CD14-positive monocyte (primary cell): ENCODE measurements at regions not wholly inside any gene's neighbourhood (a gene's known extent, or its start where the extent isn't known, plus 50 kb on each side); places are given as distances from the start of the nearest gene placed in this dataset.

Experiments
- DNase-seq, 3 donors: peaks; one replicate each; pipeline ENCODE4 v3.0.0-alpha.2; 2011 to 2022
- H2AFZ ChIP-seq: 2 replicates; pipeline ENCODE4 v1.6.0; 2012; ENCODE audit warnings: mild to moderate bottlenecking, low read depth, low read length, inconsistent platforms; ENCODE audit not compliant: insufficient read depth, poor library complexity, severe bottlenecking
- H3K27ac ChIP-seq, 2 donors: 1 replicate in 1 of 2; 2 replicates in 1 of 2; pipeline ENCODE4 v1.5.1; 2012 to 2013; ENCODE audit warnings: low read length in 2 of 2, control low read depth in 1 of 2, inconsistent platforms in 1 of 2, low read depth in 1 of 2, mild to moderate bottlenecking in 1 of 2
- H3K27me3 ChIP-seq, 2 donors: one replicate each; pipeline versions ENCODE4 v1.6.0 to v1.6.1; 2011 to 2013; ENCODE audit warnings: low read length in 2 of 2; ENCODE audit not compliant: control insufficient read depth in 2 of 2, insufficient read depth in 2 of 2
- H3K36me3 ChIP-seq, 2 donors: replicated peaks in 1 of 2; 1 replicate in 1 of 2; 2 replicates in 1 of 2; pipeline versions ENCODE4 v1.5.1 to v1.6.1; 2012 to 2013; ENCODE audit warnings: low read length in 2 of 2, control low read depth in 1 of 2, inconsistent platforms in 1 of 2, mild to moderate bottlenecking in 1 of 2; ENCODE audit not compliant: insufficient read depth in 2 of 2, control insufficient read depth in 1 of 2
- H3K4me1 ChIP-seq, 2 donors: 1 replicate in 1 of 2; 2 replicates in 1 of 2; pipeline versions ENCODE4 v1.5.1 to v1.6.1; 2012 to 2013; ENCODE audit warnings: low read length in 2 of 2, control low read depth in 1 of 2, inconsistent platforms in 1 of 2, mild to moderate bottlenecking in 1 of 2, moderate library complexity in 1 of 2; ENCODE audit not compliant: insufficient read depth in 2 of 2, control insufficient read depth in 1 of 2
- H3K4me2 ChIP-seq: replicated peaks from 2 replicates; pipeline ENCODE3; 2012; ENCODE audit warnings: low read length, moderate library complexity, mild to moderate bottlenecking; ENCODE audit not compliant: poor library complexity, severe bottlenecking; ENCODE audit errors: extremely low read depth
- H3K4me3 ChIP-seq, 3 experiments: fragments of 200-600 bp in 1 of 3; sonication (generic) in 1 of 3; replicated peaks in 1 of 3; 1 replicate in 2 of 3; 2 replicates in 1 of 3; pipeline ENCODE4 v1.5.1; 2011 to 2013; ENCODE audit warnings: low read length in 3 of 3, mild to moderate bottlenecking in 3 of 3, control low read depth in 2 of 3, low read depth in 2 of 3, inconsistent platforms in 1 of 3, moderate library complexity in 1 of 3
- H3K79me2 ChIP-seq: 2 replicates; pipeline ENCODE4 v1.6.0; 2012; ENCODE audit warnings: mild to moderate bottlenecking, control low read depth, inconsistent platforms, low read length, moderate library complexity; ENCODE audit not compliant: insufficient read depth
- H3K9ac ChIP-seq: 2 replicates; pipeline ENCODE4 v1.6.0; 2017; ENCODE audit warnings: low read length, mild to moderate bottlenecking; ENCODE audit not compliant: insufficient read depth, poor library complexity, severe bottlenecking
- H3K9me3 ChIP-seq, 2 donors: replicated peaks in 1 of 2; 1 replicate in 1 of 2; 2 replicates in 1 of 2; pipeline versions ENCODE4 v1.5.1 to v1.6.1; 2012 to 2013; ENCODE audit warnings: low read length in 2 of 2, control low read depth in 1 of 2; ENCODE audit not compliant: control insufficient read depth in 1 of 2, insufficient read depth in 1 of 2
- H4K20me1 ChIP-seq: 2 replicates; pipeline ENCODE4 v1.6.0; 2012; ENCODE audit warnings: mild to moderate bottlenecking, low read length, control low read depth, moderate library complexity; ENCODE audit not compliant: insufficient read depth
- H3K27ac Mint-ChIP-seq, 7 donors: one replicate each; pipeline ENCODE4 v1.8.0; 2020; ENCODE audit warnings: mild to moderate bottlenecking in 7 of 7, mixed read lengths in 7 of 7, moderate library complexity in 6 of 7, inconsistent platforms in 2 of 7
- H3K27me3 Mint-ChIP-seq, 3 donors: one replicate each; pipeline ENCODE4 v1.8.0; 2021 to 2022; ENCODE audit warnings: low read depth in 3 of 3, mild to moderate bottlenecking in 3 of 3, mixed read lengths in 3 of 3, moderate library complexity in 3 of 3, inconsistent platforms in 1 of 3
- H3K36me3 Mint-ChIP-seq, 2 donors: one replicate each; pipeline ENCODE4 v1.8.0; 2020; ENCODE audit warnings: mixed read lengths in 2 of 2, inconsistent platforms in 1 of 2, mild to moderate bottlenecking in 1 of 2
- H3K4me1 Mint-ChIP-seq: one replicate; pipeline ENCODE4 v1.8.0; 2020; ENCODE audit warnings: mild to moderate bottlenecking, mixed read lengths
- H3K4me3 Mint-ChIP-seq, 2 donors: one replicate each; pipeline ENCODE4 v1.8.0; 2020; ENCODE audit warnings: mild to moderate bottlenecking in 2 of 2, mixed read lengths in 2 of 2, moderate library complexity in 1 of 2
- H3K9me3 Mint-ChIP-seq, 7 donors: one replicate each; pipeline ENCODE4 v1.8.0; 2020 to 2022; ENCODE audit warnings: mixed read lengths in 7 of 7, mild to moderate bottlenecking in 6 of 7, moderate library complexity in 6 of 7, inconsistent platforms in 2 of 7
- CTCF ChIP-seq: fragments of 200-600 bp; IDR thresholded peaks from one replicate; pipeline ENCODE4 v1.8.0; 2022; ENCODE audit warnings: antibody characterized with exemption, mild to moderate bottlenecking
- WGBS: methylation state at CpG from one replicate; pipeline ENCODE4 v1.1.5; 2013; ENCODE audit warnings: missing lambda C conversion rate; ENCODE audit not compliant: insufficient coverage; 5-methylcytosine and 5-hydroxymethylcytosine counted together
- intact Hi-C, 2 donors: fragments of 100-400 bp; cut with micrococcal nuclease; formaldehyde crosslinking; loops; one replicate each; pipeline versions ENCODE4 v1.15.0 to v1.15.1; 2023

GRCh38 chr3:8001307-8001706, 500.3 kb upstream of the LMCD1 start:
- H3K4me2 ChIP-seq, result no peak overlapping the region
- H3K4me1 ChIP-seq, result no peaks in the 10 kb centered on the region
- H3K4me3 Mint-ChIP-seq, result no peak overlapping the region
- H3K27ac ChIP-seq, result no peak overlapping the region
- no peaks in the 10 kb centered on the region for H3K36me3 Mint-ChIP-seq
- no peaks in the 10 kb centered on the region for H3K27me3 ChIP-seq
- no peak overlapping the region for H3K9ac ChIP-seq
- no peak overlapping the region for H2AFZ ChIP-seq
- TF ChIP-seq CTCF, result no peak
- H3K36me3 ChIP-seq, result no peaks in the 10 kb centered on the region
- no peaks in the 10 kb centered on the region for H3K4me1 Mint-ChIP-seq
- 56% methylated on average over 1 of the region's 1 CpG for WGBS
- peaks cover 0 to 4% (median 0%) of the 10 kb centered on the region in 3 donors for H3K27me3 Mint-ChIP-seq
- no peaks in the 10 kb centered on the region for H4K20me1 ChIP-seq
- no peak overlapping the region for H3K4me3 ChIP-seq
- no peaks in the 10 kb centered on the region for H3K79me2 ChIP-seq
- no peak overlapping the region for H3K27ac Mint-ChIP-seq
- H3K9me3 ChIP-seq, result peaks cover 7 to 17% of the 10 kb centered on the region in 2 donors
- DNase-seq, result no peak
- intact Hi-C loops, result no loop called here
- peaks cover 5 to 27% (median 9%) of the 10 kb centered on the region in 7 donors for H3K9me3 Mint-ChIP-seq

- Histone ChIP-seq H3K9me3 (peaks cover 7 to 17% of the 10 kb centered on the region in 2 donors), H3K27ac (no peak overlapping the region), H3K4me1 (no peaks in the 10 kb centered on the region), H3K4me2 (no peak overlapping the region), H3K9ac (no peak overlapping the region), H2AFZ (no peak overlapping the region), H4K20me1 (no peaks in the 10 kb centered on the region), H3K27me3 (no peaks in the 10 kb centered on the region), H3K79me2 (no peaks in the 10 kb centered on the region), H3K36me3 (no peaks in the 10 kb centered on the region), H3K4me3 (no peak overlapping the region)
- peaks cover 0 to 4% (median 0%) of the 10 kb centered on the region in 3 donors for H3K27me3 Mint-ChIP-seq
- H3K36me3 Mint-ChIP-seq, result no peaks in the 10 kb centered on the region
- H3K4me1 Mint-ChIP-seq, result no peaks in the 10 kb centered on the region
- H3K4me3 Mint-ChIP-seq, result no peak overlapping the region
- peak overlapping the region in 1 of 7 donors; percentile 44 for H3K27ac Mint-ChIP-seq
- intact Hi-C loops, result no loop called here
- no peak for DNase-seq
- H3K9me3 Mint-ChIP-seq, result peaks cover 3 to 24% (median 9%) of the 10 kb centered on the region in 7 donors
- no peak for TF ChIP-seq CTCF
- WGBS, result no CpG with 5 or more reads among the region's 6 CpGs
Observed at GRCh38 chr3:8001712-8002111, 499.9 kb upstream of the LMCD1 start.
